ENCODE measurements at regions not wholly inside any gene's neighbourhood (a gene's known extent, or its start where the extent isn't known, plus 50 kb on each side); places are given as distances from the start of the nearest gene placed in this dataset.
A peak's percentile ranks its signal among the peaks of the same experiment; 100 is the strongest.

DNA sequence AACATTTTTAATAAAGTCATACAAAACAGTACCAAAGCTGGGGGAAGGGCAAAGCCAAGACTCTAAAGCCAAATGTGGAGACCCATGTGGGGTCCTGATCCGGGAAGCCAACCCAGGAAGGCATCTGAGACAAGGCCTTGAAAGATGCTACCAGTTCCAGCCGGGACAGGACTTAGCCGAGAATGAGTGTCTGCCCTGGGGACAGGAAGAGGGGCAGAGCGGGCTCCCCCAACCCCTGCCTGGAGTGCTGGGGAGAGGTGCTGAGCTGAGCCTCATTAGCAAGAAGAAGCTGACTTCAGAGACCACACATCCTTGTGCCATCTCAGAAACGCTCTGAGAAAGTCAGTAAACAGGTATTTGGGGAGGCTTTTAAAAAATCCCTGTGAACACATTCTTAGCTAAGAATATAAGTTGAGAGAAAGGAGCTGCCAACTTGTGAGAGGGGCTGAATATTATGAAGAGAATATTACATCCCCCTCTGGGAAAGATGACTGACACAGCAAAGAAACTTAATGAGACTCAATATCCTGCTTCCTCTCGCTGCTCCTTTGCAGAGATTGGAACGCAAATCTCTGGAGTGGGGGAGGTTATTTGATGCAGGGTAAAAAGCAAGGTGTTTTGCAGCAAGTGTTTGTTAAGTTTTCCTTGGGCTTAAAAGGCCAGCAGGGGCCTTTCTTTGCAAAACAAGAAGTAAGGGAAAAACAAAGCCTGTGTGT lies 103.3 kb upstream of the KCND3 start:
- H3K4me3 ChIP-seq (ENCODE audit: low read length), result no peak overlapping the region
- TF ChIP-seq, protein P1, sequence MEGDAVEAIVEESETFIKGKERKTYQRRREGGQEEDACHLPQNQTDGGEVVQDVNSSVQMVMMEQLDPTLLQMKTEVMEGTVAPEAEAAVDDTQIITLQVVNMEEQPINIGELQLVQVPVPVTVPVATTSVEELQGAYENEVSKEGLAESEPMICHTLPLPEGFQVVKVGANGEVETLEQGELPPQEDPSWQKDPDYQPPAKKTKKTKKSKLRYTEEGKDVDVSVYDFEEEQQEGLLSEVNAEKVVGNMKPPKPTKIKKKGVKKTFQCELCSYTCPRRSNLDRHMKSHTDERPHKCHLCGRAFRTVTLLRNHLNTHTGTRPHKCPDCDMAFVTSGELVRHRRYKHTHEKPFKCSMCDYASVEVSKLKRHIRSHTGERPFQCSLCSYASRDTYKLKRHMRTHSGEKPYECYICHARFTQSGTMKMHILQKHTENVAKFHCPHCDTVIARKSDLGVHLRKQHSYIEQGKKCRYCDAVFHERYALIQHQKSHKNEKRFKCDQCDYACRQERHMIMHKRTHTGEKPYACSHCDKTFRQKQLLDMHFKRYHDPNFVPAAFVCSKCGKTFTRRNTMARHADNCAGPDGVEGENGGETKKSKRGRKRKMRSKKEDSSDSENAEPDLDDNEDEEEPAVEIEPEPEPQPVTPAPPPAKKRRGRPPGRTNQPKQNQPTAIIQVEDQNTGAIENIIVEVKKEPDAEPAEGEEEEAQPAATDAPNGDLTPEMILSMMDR (IDR thresholded peaks at IDR 0.05; ENCODE audit: insufficient read depth, low read depth, low read length, missing control alignments), result no peak

DNA sequence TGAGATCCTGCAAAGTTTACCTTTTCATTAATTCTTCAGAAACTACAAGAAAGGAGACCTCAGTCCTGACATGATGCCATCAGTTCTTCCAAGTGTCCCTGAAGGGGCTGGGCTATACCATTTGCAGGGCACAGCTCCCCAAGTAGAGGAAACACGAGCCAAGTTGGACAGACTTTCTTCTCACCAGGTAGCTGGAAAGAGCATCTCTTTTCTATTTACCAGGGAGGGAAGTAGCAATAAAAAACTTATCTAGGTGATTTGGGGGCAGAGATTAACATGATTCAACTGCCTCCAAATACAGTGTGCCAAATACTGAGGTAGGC lies 103.9 kb upstream of the KCND3 start:
- TF ChIP-seq, protein P1 (IDR thresholded peaks at IDR 0.05; ENCODE audit: insufficient read depth, low read depth, low read length, missing control alignments), result no peak

More for the DNA sequence above, 103.3 kb upstream of the KCND3 start:
- no peak for DNase-seq (ENCODE audit: low read depth)

DNA sequence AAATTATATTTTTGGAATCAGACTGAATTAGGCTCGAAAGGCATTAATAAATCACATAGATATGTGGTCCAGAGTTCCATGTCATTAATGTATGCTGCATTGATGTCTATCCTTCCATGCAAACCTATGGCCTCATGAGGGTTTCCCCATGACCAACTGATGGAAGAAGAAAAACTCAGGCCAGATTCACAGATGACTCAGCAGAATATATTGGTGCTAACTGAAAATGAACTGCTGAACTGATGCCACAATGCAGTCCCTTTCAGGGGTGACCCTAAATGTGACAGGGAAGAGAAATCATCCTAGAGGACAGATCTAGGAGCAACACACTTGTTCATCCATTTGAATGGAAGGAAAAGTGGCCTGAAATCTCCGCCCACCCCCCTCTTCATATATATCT lies 110.5 kb upstream of the KCND3 start:
- TF ChIP-seq, protein P1 (IDR thresholded peaks at IDR 0.05; ENCODE audit: insufficient read depth, low read depth, low read length, missing control alignments), result no peak
- DNase-seq (ENCODE audit: low read depth), result no peak
- no peak overlapping the region for H3K4me3 ChIP-seq (ENCODE audit: low read length)

More for the DNA sequence above, 103.9 kb upstream of the KCND3 start:
- DNase-seq (ENCODE audit: low read depth), result no peak
- H3K4me3 ChIP-seq (ENCODE audit: low read length), result no peak overlapping the region

DNA sequence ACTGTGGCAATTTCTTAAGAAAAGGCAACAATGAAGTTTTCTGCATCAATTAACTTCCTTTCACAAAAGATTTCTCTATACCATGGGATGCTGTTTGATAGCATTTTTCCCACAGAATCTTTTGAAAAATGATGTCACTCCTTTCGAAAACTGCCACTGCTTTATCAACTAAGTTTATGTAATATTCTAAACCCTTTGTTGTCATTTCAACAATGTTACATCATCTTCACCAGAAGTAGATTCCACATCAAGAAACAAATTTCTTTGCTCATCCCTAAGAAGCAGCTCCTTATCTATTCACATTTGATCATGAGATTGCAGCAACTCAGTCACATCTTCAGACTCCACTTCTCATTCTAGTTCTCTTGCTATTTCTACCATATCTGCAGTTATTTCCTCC lies 116.1 kb upstream of the KCND3 start:
- no peak for DNase-seq (ENCODE audit: low read depth)
- TF ChIP-seq, protein P1 (IDR thresholded peaks at IDR 0.05; ENCODE audit: insufficient read depth, low read depth, low read length, missing control alignments), result no peak
- no peak overlapping the region for H3K4me3 ChIP-seq (ENCODE audit: low read length)

DNA sequence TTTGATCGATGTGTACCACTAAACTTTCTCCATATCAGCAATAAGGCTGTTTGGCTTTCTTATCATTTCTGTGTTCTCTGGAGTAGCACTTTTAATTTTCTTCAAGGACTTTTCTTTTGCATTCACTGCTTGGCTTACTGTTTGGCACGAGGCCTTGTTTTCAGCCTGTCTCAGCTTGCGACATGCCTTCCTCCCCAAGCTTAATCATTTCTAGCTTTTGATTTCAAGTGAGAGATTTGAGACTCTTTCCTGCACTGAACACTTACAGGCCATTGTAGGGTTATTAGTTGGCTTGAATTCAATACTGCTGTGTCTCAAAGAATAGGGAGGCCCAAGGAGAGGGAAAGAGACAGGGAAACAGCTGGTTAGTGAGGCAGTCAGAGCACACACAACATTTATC lies 120.6 kb upstream of the KCND3 start:
- peak; percentile 15 for DNase-seq (ENCODE audit: low read depth)
- H3K4me3 ChIP-seq (ENCODE audit: low read length), result no peak overlapping the region
- TF ChIP-seq, protein P1 (IDR thresholded peaks at IDR 0.05; ENCODE audit: insufficient read depth, low read depth, low read length, missing control alignments), result no peak

DNA sequence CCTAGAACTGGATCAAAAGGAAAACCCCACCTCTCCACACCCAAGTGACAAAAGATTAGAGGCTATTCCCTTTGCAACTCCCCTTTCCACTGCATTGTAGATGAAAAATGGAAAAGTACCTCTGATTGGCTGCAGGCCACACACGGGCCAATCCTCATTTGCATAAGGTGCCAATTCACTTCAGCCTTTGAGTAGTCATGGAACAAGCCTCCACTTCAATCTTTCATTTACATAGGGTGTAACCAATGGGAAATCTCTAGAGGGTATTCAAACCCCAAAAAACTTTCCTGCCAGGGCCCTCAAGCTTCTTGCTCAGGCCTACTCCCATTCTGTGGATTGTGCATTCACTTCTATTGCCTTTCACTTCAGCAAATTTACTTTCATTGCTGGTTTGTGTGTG lies 122.3 kb upstream of the KCND3 start:
- H3K4me3 ChIP-seq (ENCODE audit: low read length), result no peak overlapping the region
- TF ChIP-seq, protein P1 (IDR thresholded peaks at IDR 0.05; ENCODE audit: insufficient read depth, low read depth, low read length, missing control alignments), result no peak
- DNase-seq (ENCODE audit: low read depth), result no peak

DNA sequence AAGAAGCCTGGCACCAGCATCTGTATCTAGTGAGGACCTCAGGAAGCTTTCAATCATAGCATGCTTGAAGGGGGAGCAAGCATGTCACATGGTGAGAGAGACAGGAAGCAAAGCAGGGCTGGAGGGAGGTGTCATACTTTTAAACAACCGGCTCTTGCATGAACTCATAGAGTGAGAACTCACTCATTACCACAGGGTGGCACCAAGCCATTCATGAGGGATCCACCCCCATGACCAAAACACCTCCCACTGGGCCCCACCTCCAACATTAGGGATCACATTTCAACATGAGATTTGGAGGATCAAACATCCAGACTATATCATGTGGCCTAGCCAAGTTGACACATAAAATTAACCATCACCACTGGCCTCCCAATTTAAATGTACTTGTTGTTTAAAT lies 125.1 kb upstream of the KCND3 start:
- TF ChIP-seq, protein P1 (IDR thresholded peaks at IDR 0.05; ENCODE audit: insufficient read depth, low read depth, low read length, missing control alignments), result no peak
- peak; percentile 24 for DNase-seq (ENCODE audit: low read depth)
- no peak overlapping the region for H3K4me3 ChIP-seq (ENCODE audit: low read length)
